ENCODE measurements at regions not wholly inside any gene's neighbourhood (a gene's known extent, or its start where the extent isn't known, plus 50 kb on each side); places are given as distances from the start of the nearest gene placed in this dataset.
"Not testable (repeated sequence)": the region's sequence is repeated elsewhere in the genome, so short reads cannot be mapped to it uniquely, and the experiment has no call there.

- no peak for ATAC-seq
- H3K27ac Mint-ChIP-seq: no peak overlapping the region
- no peaks in the 10 kb centered on the region for H3K4me1 ChIP-seq (ENCODE audit: control insufficient read depth, insufficient read depth, low read length)
- H3K36me3 Mint-ChIP-seq: no peaks in the 10 kb centered on the region
- no peak overlapping the region for H3K27ac ChIP-seq (ENCODE audit: low read length)
- no peaks in the 10 kb centered on the region for H3K9me3 ChIP-seq (ENCODE audit: control insufficient read depth, insufficient read depth, low read length)
- no peak overlapping the region for H3K4me3 Mint-ChIP-seq
- no peak overlapping the region for H3K4me3 ChIP-seq (ENCODE audit: low read length)
- no peaks in the 10 kb centered on the region for H3K4me1 Mint-ChIP-seq
- 90% methylated on average over 4 of the region's 4 CpGs for WGBS (ENCODE audit: insufficient coverage)
- no peaks in the 10 kb centered on the region for H3K27me3 ChIP-seq (ENCODE audit: control insufficient read depth, insufficient read depth, low read length)
- H3K36me3 ChIP-seq (ENCODE audit: control insufficient read depth, insufficient read depth, low read length): no peaks in the 10 kb centered on the region
- H3K27me3 Mint-ChIP-seq (ENCODE audit: low read depth in 2 of 2): peaks cover 18 to 46% of the 10 kb centered on the region in 2 donors
- no peak for TF ChIP-seq CTCF (IDR thresholded peaks at IDR 0.05)
- H3K9me3 Mint-ChIP-seq: no peaks in the 10 kb centered on the region
- intact Hi-C loops (cut with micrococcal nuclease): no loop called here
- DNase-seq: no peak
Observed at GRCh38 chr17:34475296-34475695, 104.1 kb upstream of the TMEM132E start.

- Mint-ChIP-seq H3K9me3 (no peaks in the 10 kb centered on the region), H3K27me3 (ENCODE audit: low read depth in 2 of 2) (peaks cover 18 to 46% of the 10 kb centered on the region in 2 donors), H3K27ac (no peak overlapping the region), H3K4me3 (no peak overlapping the region), H3K36me3 (no peaks in the 10 kb centered on the region), H3K4me1 (no peaks in the 10 kb centered on the region)
- no peaks in the 10 kb centered on the region for H3K36me3 ChIP-seq (ENCODE audit: control insufficient read depth, insufficient read depth, low read length)
- intact Hi-C loops (cut with micrococcal nuclease): no loop called here
- TF ChIP-seq CTCF (IDR thresholded peaks at IDR 0.05): no peak
- H3K9me3 ChIP-seq (ENCODE audit: control insufficient read depth, insufficient read depth, low read length): no peaks in the 10 kb centered on the region
- H3K4me1 ChIP-seq (ENCODE audit: control insufficient read depth, insufficient read depth, low read length): no peaks in the 10 kb centered on the region
- DNase-seq: no peak
- H3K27ac ChIP-seq (ENCODE audit: low read length): no peak overlapping the region
- 68% methylated on average over 2 of the region's 2 CpGs for WGBS (ENCODE audit: insufficient coverage)
- H3K4me3 ChIP-seq (ENCODE audit: low read length): no peak overlapping the region
- ATAC-seq: no peak
- no peaks in the 10 kb centered on the region for H3K27me3 ChIP-seq (ENCODE audit: control insufficient read depth, insufficient read depth, low read length)
Observed at GRCh38 chr17:34474706-34475105, 104.7 kb upstream of the TMEM132E start.

DNA sequence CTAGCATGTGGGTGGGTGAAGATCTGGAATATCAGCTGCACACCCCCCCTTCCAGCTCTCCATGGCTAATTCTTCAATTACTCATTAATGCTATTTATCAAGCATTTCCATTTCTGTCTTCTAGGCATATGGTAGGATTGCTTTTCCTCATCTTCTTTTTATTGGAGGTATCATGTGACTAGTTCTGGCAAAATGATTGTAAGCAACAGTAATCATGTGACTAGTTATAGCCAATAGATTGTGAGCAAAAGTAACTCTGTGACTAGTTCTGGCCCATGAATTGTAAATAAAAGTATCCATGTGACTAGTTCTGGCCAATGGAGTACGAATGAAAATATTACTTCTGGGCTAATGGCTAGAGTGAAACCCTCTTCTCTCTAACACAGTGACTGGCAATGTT is 107.0 kb upstream of the TMEM132E start:
- H3K27ac Mint-ChIP-seq: no peak overlapping the region
- no peak overlapping the region for H3K4me3 Mint-ChIP-seq
- Histone ChIP-seq H3K36me3 (ENCODE audit: control insufficient read depth, insufficient read depth, low read length) (no peaks in the 10 kb centered on the region), H3K4me3 (ENCODE audit: low read length) (no peak overlapping the region), H3K27me3 (ENCODE audit: control insufficient read depth, insufficient read depth, low read length) (no peaks in the 10 kb centered on the region), H3K4me1 (ENCODE audit: control insufficient read depth, insufficient read depth, low read length) (no peaks in the 10 kb centered on the region), H3K9me3 (ENCODE audit: control insufficient read depth, insufficient read depth, low read length) (no peaks in the 10 kb centered on the region), H3K27ac (ENCODE audit: low read length) (no peak overlapping the region)
- TF ChIP-seq CTCF (IDR thresholded peaks at IDR 0.05): no peak
- H3K9me3 Mint-ChIP-seq: no peaks in the 10 kb centered on the region
- no peaks in the 10 kb centered on the region for H3K36me3 Mint-ChIP-seq
- no peak for ATAC-seq
- no peaks in the 10 kb centered on the region for H3K4me1 Mint-ChIP-seq
- H3K27me3 Mint-ChIP-seq (ENCODE audit: low read depth in 2 of 2): peaks cover 15 to 30% of the 10 kb centered on the region in 2 donors
- intact Hi-C loops (cut with micrococcal nuclease): no loop called here
- 83% methylated on average over 1 of the region's 1 CpG for WGBS (ENCODE audit: insufficient coverage)
- no peak for DNase-seq

DNA sequence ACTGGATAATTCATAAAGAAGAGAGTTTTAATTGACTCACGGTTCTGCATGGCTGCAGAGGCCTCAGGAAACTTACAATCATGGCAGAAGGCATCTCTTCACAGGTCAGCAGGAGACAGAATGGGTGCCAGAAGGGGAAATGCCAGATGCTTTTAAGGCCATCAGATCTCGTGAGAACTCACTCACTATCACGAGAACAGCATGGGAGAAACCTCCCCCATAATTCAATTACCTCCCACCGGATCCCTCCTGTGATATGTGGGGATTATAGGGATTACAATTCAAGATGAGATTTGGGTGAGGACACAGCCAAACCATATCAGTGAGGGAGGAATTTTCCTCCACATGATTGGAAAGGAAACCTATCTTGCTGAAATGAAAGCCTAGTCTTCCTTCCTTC is 108.1 kb upstream of the TMEM132E start:
- H3K4me3 Mint-ChIP-seq; H3K36me3 ChIP-seq (ENCODE audit: control insufficient read depth, insufficient read depth, low read length); ATAC-seq; H3K27me3 ChIP-seq (ENCODE audit: control insufficient read depth, insufficient read depth, low read length); H3K4me1 ChIP-seq (ENCODE audit: control insufficient read depth, insufficient read depth, low read length); H3K4me1 Mint-ChIP-seq; H3K27ac Mint-ChIP-seq; H3K4me3 ChIP-seq (ENCODE audit: low read length); intact Hi-C loops (cut with micrococcal nuclease); H3K9me3 ChIP-seq (ENCODE audit: control insufficient read depth, insufficient read depth, low read length); H3K36me3 Mint-ChIP-seq; H3K27ac ChIP-seq (ENCODE audit: low read length); H3K9me3 Mint-ChIP-seq; DNase-seq: not testable (repeated sequence)
- 71% methylated on average over 1 of the region's 4 CpGs for WGBS (ENCODE audit: insufficient coverage)
- H3K27me3 Mint-ChIP-seq (ENCODE audit: low read depth in 2 of 2): peaks cover 12 to 29% of the 10 kb centered on the region in 2 donors
